ENCODE measurements at regions not wholly inside any gene's neighbourhood (a gene's known extent, or its start where the extent isn't known, plus 50 kb on each side); places are given as distances from the start of the nearest gene placed in this dataset.

DNA sequence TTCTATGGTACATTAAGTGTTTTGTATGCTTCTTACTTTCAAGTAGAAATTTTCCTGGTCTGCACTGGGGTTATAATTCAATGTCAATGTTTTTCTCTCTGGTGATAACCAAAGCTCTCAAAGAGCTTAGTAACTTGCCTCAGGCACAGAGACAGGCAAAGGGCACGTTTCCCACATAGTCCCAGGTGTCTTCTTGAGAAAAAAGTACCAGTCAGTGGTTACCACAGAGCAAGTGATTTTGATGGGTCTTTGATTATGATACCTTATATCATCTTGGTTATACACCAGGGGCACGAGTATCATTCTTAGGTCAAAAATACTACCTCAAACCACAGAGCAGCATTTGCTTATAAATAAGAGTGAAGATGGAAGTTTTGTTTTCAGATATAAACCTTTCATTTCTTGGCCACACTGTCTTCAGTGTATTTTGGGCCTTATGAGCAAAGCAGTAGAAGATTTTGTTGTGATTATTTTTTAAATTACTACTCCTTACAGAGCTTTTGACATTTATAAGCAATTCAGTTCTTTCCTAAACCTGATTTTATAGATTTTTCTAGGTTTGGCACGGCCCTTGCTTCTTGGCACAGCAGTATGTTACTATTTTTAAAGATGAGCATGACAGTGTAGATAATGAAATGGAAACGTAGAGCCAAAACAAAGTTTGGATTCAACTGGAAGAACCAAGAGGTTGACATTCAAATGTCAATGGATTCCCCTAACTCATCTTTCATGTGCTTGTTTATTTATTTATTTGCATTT, 85.3 kb upstream of the TLL1 start:
- Histone ChIP-seq H2BK12ac (ENCODE audit: insufficient read length, low read depth, low read length) (no peak overlapping the region), H4K91ac (ENCODE audit: insufficient read length, low read depth, low read length) (no peak overlapping the region), H3K4me2 (ENCODE audit: insufficient read depth, insufficient read length, low read length) (no peak overlapping the region), H3K14ac (ENCODE audit: insufficient read depth, low read length) (no peak overlapping the region), H3K27ac (ENCODE audit: insufficient read length, low read depth, low read length) (no peak overlapping the region), H3K4ac (ENCODE audit: low read depth, low read length) (no peak overlapping the region), H3K23me2 (ENCODE audit: insufficient read length, low read depth, low read length, poor library complexity, severe bottlenecking) (no peaks in the 10 kb centered on the region), H3K9ac (ENCODE audit: extremely low read depth, insufficient read length, low read length) (no peak overlapping the region), H4K20me1 (ENCODE audit: control insufficient read depth, insufficient read depth, insufficient read length) (no peaks in the 10 kb centered on the region), H3K4me1 (ENCODE audit: insufficient read depth, low read length) (0 out of 2 replicates have a peak, but pooled peaks cover 2% of the 10 kb centered on the region), H2BK5ac (ENCODE audit: insufficient read length, low read length) (no peak overlapping the region), H3K27me3 (ENCODE audit: insufficient read depth, low read length) (no peaks in the 10 kb centered on the region), H3K9me3 (ENCODE audit: control insufficient read depth, low read depth, low read length) (no peaks in the 10 kb centered on the region), H3K79me1 (ENCODE audit: insufficient read depth, low read depth, low read length, poor library complexity, severe bottlenecking) (no peaks in the 10 kb centered on the region), H3K56ac (ENCODE audit: insufficient read length, low read depth, low read length) (no peak overlapping the region), H2AFZ (ENCODE audit: low read length) (no peak overlapping the region), H3K23ac (ENCODE audit: insufficient read length, low read depth, low read length) (no peak overlapping the region), H2BK120ac (ENCODE audit: low read depth, low read length, poor library complexity, severe bottlenecking) (no peak overlapping the region), H3K18ac (ENCODE audit: insufficient read length, low read depth, low read length) (no peak overlapping the region), H3T11ph (ENCODE audit: low read length) (no peak overlapping the region), H2BK15ac (ENCODE audit: low read depth, low read length) (no peak overlapping the region), H4K5ac (ENCODE audit: insufficient read length, low read depth, low read length) (no peak overlapping the region), H2AK5ac (ENCODE audit: insufficient read length, low read length) (no peak overlapping the region), H2BK20ac (ENCODE audit: low read depth, low read length, poor library complexity, severe bottlenecking) (no peak overlapping the region), H4K8ac (replicated peaks; ENCODE audit: insufficient read length, low read depth, low read length) (no peak overlapping the region), H3K79me2 (ENCODE audit: insufficient read depth, low read length) (no peaks in the 10 kb centered on the region)
- H3K27ac Mint-ChIP-seq: no peak overlapping the region
- no peak overlapping the region for H3K4me3 Mint-ChIP-seq
- DNase-seq: no peak
- TF ChIP-seq, protein P1, sequence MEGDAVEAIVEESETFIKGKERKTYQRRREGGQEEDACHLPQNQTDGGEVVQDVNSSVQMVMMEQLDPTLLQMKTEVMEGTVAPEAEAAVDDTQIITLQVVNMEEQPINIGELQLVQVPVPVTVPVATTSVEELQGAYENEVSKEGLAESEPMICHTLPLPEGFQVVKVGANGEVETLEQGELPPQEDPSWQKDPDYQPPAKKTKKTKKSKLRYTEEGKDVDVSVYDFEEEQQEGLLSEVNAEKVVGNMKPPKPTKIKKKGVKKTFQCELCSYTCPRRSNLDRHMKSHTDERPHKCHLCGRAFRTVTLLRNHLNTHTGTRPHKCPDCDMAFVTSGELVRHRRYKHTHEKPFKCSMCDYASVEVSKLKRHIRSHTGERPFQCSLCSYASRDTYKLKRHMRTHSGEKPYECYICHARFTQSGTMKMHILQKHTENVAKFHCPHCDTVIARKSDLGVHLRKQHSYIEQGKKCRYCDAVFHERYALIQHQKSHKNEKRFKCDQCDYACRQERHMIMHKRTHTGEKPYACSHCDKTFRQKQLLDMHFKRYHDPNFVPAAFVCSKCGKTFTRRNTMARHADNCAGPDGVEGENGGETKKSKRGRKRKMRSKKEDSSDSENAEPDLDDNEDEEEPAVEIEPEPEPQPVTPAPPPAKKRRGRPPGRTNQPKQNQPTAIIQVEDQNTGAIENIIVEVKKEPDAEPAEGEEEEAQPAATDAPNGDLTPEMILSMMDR (conservative IDR thresholded peaks at IDR 0.05): no peak
- no peaks in the 10 kb centered on the region for H3K36me3 Mint-ChIP-seq (ENCODE audit: insufficient read depth in 1 of 3, low read depth in 3 of 3)
- H3K27me3 Mint-ChIP-seq (ENCODE audit: low read depth): no peaks in the 10 kb centered on the region
- H3K9me3 Mint-ChIP-seq: no peaks in the 10 kb centered on the region; a peak in 1 of 5 replicates
- WGBS (ENCODE audit: extremely low coverage, insufficient read length, low lambda C conversion rate): no CpG with 5 or more reads among the region's 4 CpGs
- H3K4me1 Mint-ChIP-seq: peaks cover 20 to 21% of the 10 kb centered on the region in 2 experiments

Data from H9 (cell line).